ENCODE measurements at regions not wholly inside any gene's neighbourhood (a gene's known extent, or its start where the extent isn't known, plus 50 kb on each side); places are given as distances from the start of the nearest gene placed in this dataset.

- H3K9me3 ChIP-seq (ENCODE audit: low read depth), result no peaks in the 10 kb centered on the region
- H3K27ac ChIP-seq, result no peak overlapping the region
- H3F3A ChIP-seq (ENCODE audit: insufficient read depth), result no peaks in the 10 kb centered on the region
- no peaks in the 10 kb centered on the region for H3K9me2 ChIP-seq (ENCODE audit: insufficient read depth)
- H3K79me2 ChIP-seq (ENCODE audit: insufficient read depth), result no peaks in the 10 kb centered on the region
- H4K20me1 ChIP-seq (ENCODE audit: insufficient read depth), result no peaks in the 10 kb centered on the region
- no peak overlapping the region for H3K9ac ChIP-seq
- H3K4me3 ChIP-seq, result no peak overlapping the region
- H3K4me2 ChIP-seq (ENCODE audit: unreplicated experiment), result no peak overlapping the region
- H2AFZ ChIP-seq, result no peak overlapping the region
- no peaks in the 10 kb centered on the region for H3K4me1 ChIP-seq (ENCODE audit: insufficient read depth)
- in situ Hi-C loops (cut with MboI), result no loop called here
- no peaks in the 10 kb centered on the region for H3K36me3 ChIP-seq (ENCODE audit: low read depth)
- H3K27me3 ChIP-seq (replicated peaks; ENCODE audit: insufficient read depth), result no peaks in the 10 kb centered on the region
- no peak for DNase-seq
- WGBS, 2 experiments (ENCODE audit: low coverage in 1 of 2, low lambda C conversion rate in 2 of 2, missing lambda C conversion rate in 2 of 2), result 53 to 64% methylated on average over 1 of the region's 1 CpG
- TF ChIP-seq EZH2 (IDR thresholded peaks at IDR 0.05; ENCODE audit: insufficient read depth, poor library complexity, severe bottlenecking), result no peak
- no peak for TF ChIP-seq EZH2phosphoT487 (IDR thresholded peaks at IDR 0.05; ENCODE audit: insufficient read depth, low read depth)
Observed at GRCh38 chr4:129972257-129972656, 876.3 kb downstream of the C4orf33 start.

DNA sequence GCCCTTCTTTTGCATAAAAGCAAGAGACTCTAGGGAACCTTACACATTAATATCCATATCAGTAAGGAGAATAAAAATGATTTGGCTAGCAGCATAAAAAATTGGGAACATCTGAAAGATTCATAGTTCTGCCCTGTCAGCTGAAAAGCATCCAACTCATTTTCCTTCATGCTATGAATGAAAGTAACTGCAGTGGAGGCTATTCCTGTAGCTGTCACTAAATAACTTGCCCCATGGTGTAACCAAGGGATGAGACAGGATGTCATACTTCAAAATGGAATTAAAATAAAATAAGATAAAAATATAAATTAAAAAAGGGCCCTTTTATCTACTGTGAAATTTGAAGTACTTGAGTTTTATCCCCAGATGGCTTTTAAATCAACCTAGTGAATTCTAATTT is 878.8 kb downstream of the C4orf33 start:
- H3K36me3 ChIP-seq (ENCODE audit: low read depth), result no peaks in the 10 kb centered on the region
- no peak overlapping the region for H3K4me2 ChIP-seq (ENCODE audit: unreplicated experiment)
- in situ Hi-C loops (cut with MboI), result no loop called here
- no peaks in the 10 kb centered on the region for H3K4me1 ChIP-seq (ENCODE audit: insufficient read depth)
- TF ChIP-seq EZH2phosphoT487 (IDR thresholded peaks at IDR 0.05; ENCODE audit: insufficient read depth, low read depth), result no peak
- no peak for TF ChIP-seq EZH2 (IDR thresholded peaks at IDR 0.05; ENCODE audit: insufficient read depth, poor library complexity, severe bottlenecking)
- DNase-seq, result no peak
- no peaks in the 10 kb centered on the region for H4K20me1 ChIP-seq (ENCODE audit: insufficient read depth)
- no peak overlapping the region for H3K4me3 ChIP-seq
- no peaks in the 10 kb centered on the region for H3F3A ChIP-seq (ENCODE audit: insufficient read depth)
- H3K79me2 ChIP-seq (ENCODE audit: insufficient read depth), result no peaks in the 10 kb centered on the region
- no peaks in the 10 kb centered on the region for H3K27me3 ChIP-seq (replicated peaks; ENCODE audit: insufficient read depth)
- H3K27ac ChIP-seq, result no peak overlapping the region
- H3K9me3 ChIP-seq (ENCODE audit: low read depth), result no peaks in the 10 kb centered on the region
- H3K9ac ChIP-seq, result no peak overlapping the region
- H2AFZ ChIP-seq, result no peak overlapping the region
- H3K9me2 ChIP-seq (ENCODE audit: insufficient read depth), result no peaks in the 10 kb centered on the region

DNA sequence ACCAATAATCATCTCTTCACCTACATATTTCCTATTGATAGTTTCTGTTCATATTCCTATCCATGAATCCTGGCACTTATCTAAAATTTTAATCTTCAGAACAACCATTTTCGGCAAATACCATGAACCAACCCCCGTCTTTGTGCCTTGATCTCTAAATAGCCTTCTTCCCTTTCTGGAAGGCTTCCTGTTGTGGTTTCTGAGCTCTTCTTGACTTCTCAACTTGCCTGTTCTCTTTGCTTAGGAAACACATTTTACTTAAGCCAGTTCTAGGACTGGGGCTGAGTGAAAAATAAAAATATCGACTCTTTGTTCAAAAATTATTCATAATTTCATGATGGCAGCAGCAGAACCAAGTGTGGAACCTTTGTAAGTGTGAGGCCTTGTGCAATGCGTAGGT is 882.4 kb downstream of the C4orf33 start:
- no peak for DNase-seq
- H4K20me1 ChIP-seq (ENCODE audit: insufficient read depth), result no peaks in the 10 kb centered on the region
- no peaks in the 10 kb centered on the region for H3K4me1 ChIP-seq (ENCODE audit: insufficient read depth)
- no peaks in the 10 kb centered on the region for H3K36me3 ChIP-seq (ENCODE audit: low read depth)
- H3K9ac ChIP-seq, result no peak overlapping the region
- 15 to 20% methylated on average over 4 of the region's 4 CpGs for WGBS, 2 experiments (ENCODE audit: low coverage in 1 of 2, low lambda C conversion rate in 2 of 2, missing lambda C conversion rate in 2 of 2)
- H3K27me3 ChIP-seq (replicated peaks; ENCODE audit: insufficient read depth), result no peaks in the 10 kb centered on the region
- no peak overlapping the region for H3K4me2 ChIP-seq (ENCODE audit: unreplicated experiment)
- no peaks in the 10 kb centered on the region for H3K9me2 ChIP-seq (ENCODE audit: insufficient read depth)
- TF ChIP-seq EZH2phosphoT487 (IDR thresholded peaks at IDR 0.05; ENCODE audit: insufficient read depth, low read depth), result no peak
- TF ChIP-seq EZH2 (IDR thresholded peaks at IDR 0.05; ENCODE audit: insufficient read depth, poor library complexity, severe bottlenecking), result no peak
- no peak overlapping the region for H3K4me3 ChIP-seq
- H3F3A ChIP-seq (ENCODE audit: insufficient read depth), result no peaks in the 10 kb centered on the region
- no peak overlapping the region for H2AFZ ChIP-seq
- no peaks in the 10 kb centered on the region for H3K79me2 ChIP-seq (ENCODE audit: insufficient read depth)
- no peaks in the 10 kb centered on the region for H3K9me3 ChIP-seq (ENCODE audit: low read depth)
- in situ Hi-C loops (cut with MboI), result no loop called here
- H3K27ac ChIP-seq, result no peak overlapping the region

DNA sequence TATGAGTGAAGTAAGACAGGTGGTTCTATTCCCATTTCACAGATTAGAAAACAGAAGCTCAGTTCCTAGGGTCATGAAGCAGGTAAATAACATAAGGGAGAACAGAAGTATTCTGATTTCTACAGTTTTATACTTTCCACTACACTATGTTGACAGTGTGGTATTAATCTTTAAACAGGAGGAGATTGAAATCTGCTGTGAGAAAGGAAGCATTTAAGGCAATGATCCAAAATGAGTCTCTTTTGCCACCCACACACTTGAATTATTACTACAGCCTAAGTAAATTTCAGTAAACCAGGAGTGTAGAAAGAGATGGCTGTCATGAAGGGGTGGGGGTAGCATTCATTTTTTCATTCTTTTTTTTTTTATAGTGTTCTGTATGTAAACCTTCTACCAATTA is 893.0 kb downstream of the C4orf33 start:
- Histone ChIP-seq H3K9me3 (ENCODE audit: low read depth) (peaks cover 4% of the 10 kb centered on the region), H3K27ac (no peak overlapping the region), H3K27me3 (replicated peaks; ENCODE audit: insufficient read depth) (no peaks in the 10 kb centered on the region), H3K4me1 (ENCODE audit: insufficient read depth) (no peaks in the 10 kb centered on the region), H3K79me2 (ENCODE audit: insufficient read depth) (no peaks in the 10 kb centered on the region), H3F3A (ENCODE audit: insufficient read depth) (no peaks in the 10 kb centered on the region), H3K4me2 (ENCODE audit: unreplicated experiment) (no peak overlapping the region), H3K9ac (no peak overlapping the region), H3K4me3 (no peak overlapping the region), H2AFZ (no peak overlapping the region), H3K9me2 (ENCODE audit: insufficient read depth) (no peaks in the 10 kb centered on the region), H4K20me1 (ENCODE audit: insufficient read depth) (no peaks in the 10 kb centered on the region), H3K36me3 (ENCODE audit: low read depth) (no peaks in the 10 kb centered on the region)
- DNase-seq, result no peak
- in situ Hi-C loops (cut with MboI), result no loop called here
- no peak for TF ChIP-seq EZH2 (IDR thresholded peaks at IDR 0.05; ENCODE audit: insufficient read depth, poor library complexity, severe bottlenecking)
- no peak for TF ChIP-seq EZH2phosphoT487 (IDR thresholded peaks at IDR 0.05; ENCODE audit: insufficient read depth, low read depth)

- in situ Hi-C loops (cut with MboI), result no loop called here
Observed at GRCh38 chr4:129994715-129995114, 898.8 kb downstream of the C4orf33 start.

More at GRCh38 chr4:129994715-129995114, 898.8 kb downstream of the C4orf33 start:
- no peak for DNase-seq
- Histone ChIP-seq H3K4me3 (no peak overlapping the region), H3K79me2 (ENCODE audit: insufficient read depth) (no peaks in the 10 kb centered on the region), H3K9me2 (ENCODE audit: insufficient read depth) (no peaks in the 10 kb centered on the region), H3K27me3 (replicated peaks; ENCODE audit: insufficient read depth) (no peaks in the 10 kb centered on the region), H3F3A (ENCODE audit: insufficient read depth) (no peaks in the 10 kb centered on the region), H3K27ac (no peak overlapping the region), H2AFZ (no peak overlapping the region), H3K9me3 (ENCODE audit: low read depth) (peaks cover 4% of the 10 kb centered on the region), H3K4me1 (ENCODE audit: insufficient read depth) (no peaks in the 10 kb centered on the region), H4K20me1 (ENCODE audit: insufficient read depth) (no peaks in the 10 kb centered on the region), H3K9ac (no peak overlapping the region), H3K4me2 (ENCODE audit: unreplicated experiment) (no peak overlapping the region), H3K36me3 (ENCODE audit: low read depth) (no peaks in the 10 kb centered on the region)
- 18 to 19% methylated on average over 4 of the region's 4 CpGs for WGBS, 2 experiments (ENCODE audit: low coverage in 1 of 2, low lambda C conversion rate in 2 of 2, missing lambda C conversion rate in 2 of 2)
- TF ChIP-seq EZH2phosphoT487 (IDR thresholded peaks at IDR 0.05; ENCODE audit: insufficient read depth, low read depth), result no peak
- TF ChIP-seq EZH2 (IDR thresholded peaks at IDR 0.05; ENCODE audit: insufficient read depth, poor library complexity, severe bottlenecking), result no peak

Data from GM23248 (cell line).